Myocyte (in vitro differentiated cells): ENCODE measurements at regions not wholly inside any gene's neighbourhood (a gene's known extent, or its start where the extent isn't known, plus 50 kb on each side); places are given as distances from the start of the nearest gene placed in this dataset.

ENCODE experiments used
- DNase-seq: peaks from one replicate; pipeline ENCODE4 v3.0.0-alpha.2; 2012; ENCODE audit warnings: low read depth

- DNase-seq: no peak
Observed at GRCh38 chr3:167188592-167188991, 191.5 kb downstream of the ZBBX start.

- no peak for DNase-seq
Observed at GRCh38 chr3:167187221-167187620, 192.9 kb downstream of the ZBBX start.

GRCh38 chr3:167184511-167184910 lies 195.6 kb downstream of the ZBBX start:
- no peak for DNase-seq

GRCh38 chr3:167172377-167172776 lies 207.7 kb downstream of the ZBBX start:
- no peak for DNase-seq

- no peak for DNase-seq
Observed at GRCh38 chr3:167167491-167167890, 212.6 kb downstream of the ZBBX start.

- no peak for DNase-seq
Observed at GRCh38 chr3:167166594-167167253, 213.4 kb downstream of the ZBBX start.

- no peak for DNase-seq
Observed at GRCh38 chr3:167166012-167166411, 214.1 kb downstream of the ZBBX start.

- DNase-seq: no peak
Observed at GRCh38 chr3:167163580-167163979, 216.5 kb downstream of the ZBBX start.

GRCh38 chr3:167162083-167162482 lies 218.0 kb downstream of the ZBBX start:
- no peak for DNase-seq

GRCh38 chr3:167160781-167161180 lies 219.3 kb downstream of the ZBBX start:
- no peak for DNase-seq

- DNase-seq: no peak
Observed at GRCh38 chr3:167151636-167152035, 228.5 kb downstream of the ZBBX start.

- DNase-seq: no peak
Observed at GRCh38 chr3:167148136-167148535, 232.0 kb downstream of the ZBBX start.

- no peak for DNase-seq
Observed at GRCh38 chr3:167146911-167147310, 233.2 kb downstream of the ZBBX start.

GRCh38 chr3:167125612-167126407 lies 254.3 kb downstream of the ZBBX start:
- no peak for DNase-seq

- no peak for DNase-seq
Observed at GRCh38 chr3:167120828-167121227, 259.3 kb downstream of the ZBBX start.

- no peak for DNase-seq
Observed at GRCh38 chr3:167116120-167116922, 263.8 kb downstream of the ZBBX start.

GRCh38 chr3:167115331-167115934 lies 264.7 kb downstream of the ZBBX start:
- DNase-seq: no peak

GRCh38 chr3:167114619-167115018 lies 265.5 kb downstream of the ZBBX start:
- no peak for DNase-seq

- DNase-seq: no peak
Observed at GRCh38 chr3:167113035-167113830, 266.9 kb downstream of the ZBBX start.

- peak; percentile 1 for DNase-seq
Observed at GRCh38 chr3:167110901-167111300, 269.2 kb downstream of the ZBBX start.

- no peak for DNase-seq
Observed at GRCh38 chr3:167109746-167110145, 270.4 kb downstream of the ZBBX start.
